ENCODE measurements at regions not wholly inside any gene's neighbourhood (a gene's known extent, or its start where the extent isn't known, plus 50 kb on each side); places are given as distances from the start of the nearest gene placed in this dataset.

GRCh38 chr11:95534226-95534625 is 255.4 kb downstream of the FAM76B start:
- TF ChIP-seq CTCF (IDR thresholded peaks at IDR 0.05) (no peak), POLR2AphosphoS5 (IDR thresholded peaks at IDR 0.05) (no peak)
